ENCODE measurements at regions not wholly inside any gene's neighbourhood (a gene's known extent, or its start where the extent isn't known, plus 50 kb on each side); places are given as distances from the start of the nearest gene placed in this dataset.

- no peak for TF ChIP-seq TAF1 (IDR thresholded peaks at IDR 0.05; ENCODE audit: borderline replicate concordance, low read depth, low read length)
- TF ChIP-seq POLR2A (IDR thresholded peaks at IDR 0.05; ENCODE audit: low read depth, low read length) = no peak
- no peak for TF ChIP-seq POLR2AphosphoS5 (IDR thresholded peaks at IDR 0.05; ENCODE audit: low read depth, low read length)
- DNase-seq (ENCODE audit: insufficient read length) (no peak), FAIRE-seq (no peak)
Observed at GRCh38 chr12:46534327-46534840, 161.8 kb upstream of the SLC38A2 start.

- TF ChIP-seq POLR2AphosphoS5 (IDR thresholded peaks at IDR 0.05; ENCODE audit: low read depth, low read length) (no peak), POLR2A (IDR thresholded peaks at IDR 0.05; ENCODE audit: low read depth, low read length) (no peak), TAF1 (IDR thresholded peaks at IDR 0.05; ENCODE audit: borderline replicate concordance, low read depth, low read length) (no peak)
- FAIRE-seq (no peak), DNase-seq (ENCODE audit: insufficient read length) (no peak)
Observed at GRCh38 chr12:46533723-46534122, 161.2 kb upstream of the SLC38A2 start.

GRCh38 chr12:46531804-46532203, 159.2 kb upstream of the SLC38A2 start:
- no peak for TF ChIP-seq TAF1 (IDR thresholded peaks at IDR 0.05; ENCODE audit: borderline replicate concordance, low read depth, low read length)
- TF ChIP-seq POLR2A (IDR thresholded peaks at IDR 0.05; ENCODE audit: low read depth, low read length) = no peak
- TF ChIP-seq POLR2AphosphoS5 (IDR thresholded peaks at IDR 0.05; ENCODE audit: low read depth, low read length) = no peak
- DNase-seq (ENCODE audit: insufficient read length) = no peak
- no peak for FAIRE-seq

- TF ChIP-seq TAF1 (IDR thresholded peaks at IDR 0.05; ENCODE audit: borderline replicate concordance, low read depth, low read length) (no peak), POLR2A (IDR thresholded peaks at IDR 0.05; ENCODE audit: low read depth, low read length) (no peak), POLR2AphosphoS5 (IDR thresholded peaks at IDR 0.05; ENCODE audit: low read depth, low read length) (no peak)
- DNase-seq (ENCODE audit: insufficient read length) (no peak), FAIRE-seq (no peak)
Observed at GRCh38 chr12:46531059-46531785, 158.6 kb upstream of the SLC38A2 start.

- DNase-seq (ENCODE audit: insufficient read length) (no peak), FAIRE-seq (no peak)
- TF ChIP-seq POLR2AphosphoS5 (IDR thresholded peaks at IDR 0.05; ENCODE audit: low read depth, low read length) = no peak
- no peak for TF ChIP-seq TAF1 (IDR thresholded peaks at IDR 0.05; ENCODE audit: borderline replicate concordance, low read depth, low read length)
- TF ChIP-seq POLR2A (IDR thresholded peaks at IDR 0.05; ENCODE audit: low read depth, low read length) = no peak
Observed at GRCh38 chr12:46530373-46531056, 157.9 kb upstream of the SLC38A2 start.

- no peak for FAIRE-seq
- TF ChIP-seq TAF1 (IDR thresholded peaks at IDR 0.05; ENCODE audit: borderline replicate concordance, low read depth, low read length) (no peak), POLR2A (IDR thresholded peaks at IDR 0.05; ENCODE audit: low read depth, low read length) (no peak), POLR2AphosphoS5 (IDR thresholded peaks at IDR 0.05; ENCODE audit: low read depth, low read length) (no peak)
- no peak for DNase-seq (ENCODE audit: insufficient read length)
Observed at GRCh38 chr12:46526233-46526632, 153.7 kb upstream of the SLC38A2 start.

- DNase-seq (ENCODE audit: insufficient read length) (no peak), FAIRE-seq (no peak)
- TF ChIP-seq POLR2A (IDR thresholded peaks at IDR 0.05; ENCODE audit: low read depth, low read length) (no peak), POLR2AphosphoS5 (IDR thresholded peaks at IDR 0.05; ENCODE audit: low read depth, low read length) (no peak), TAF1 (IDR thresholded peaks at IDR 0.05; ENCODE audit: borderline replicate concordance, low read depth, low read length) (no peak)
Observed at GRCh38 chr12:46524778-46525177, 152.2 kb upstream of the SLC38A2 start.

GRCh38 chr12:46523863-46524770, 151.5 kb upstream of the SLC38A2 start:
- no peak for DNase-seq (ENCODE audit: insufficient read length)
- no peak for TF ChIP-seq POLR2AphosphoS5 (IDR thresholded peaks at IDR 0.05; ENCODE audit: low read depth, low read length)
- no peak for TF ChIP-seq POLR2A (IDR thresholded peaks at IDR 0.05; ENCODE audit: low read depth, low read length)
- no peak for TF ChIP-seq TAF1 (IDR thresholded peaks at IDR 0.05; ENCODE audit: borderline replicate concordance, low read depth, low read length)
- FAIRE-seq = no peak

GRCh38 chr12:46523446-46523845, 150.9 kb upstream of the SLC38A2 start:
- no peak for DNase-seq (ENCODE audit: insufficient read length)
- FAIRE-seq = no peak
- TF ChIP-seq POLR2AphosphoS5 (IDR thresholded peaks at IDR 0.05; ENCODE audit: low read depth, low read length) (no peak), TAF1 (IDR thresholded peaks at IDR 0.05; ENCODE audit: borderline replicate concordance, low read depth, low read length) (no peak), POLR2A (IDR thresholded peaks at IDR 0.05; ENCODE audit: low read depth, low read length) (no peak)

GRCh38 chr12:46522071-46522470, 149.5 kb upstream of the SLC38A2 start:
- no peak for FAIRE-seq
- DNase-seq (ENCODE audit: insufficient read length) = no peak
- TF ChIP-seq TAF1 (IDR thresholded peaks at IDR 0.05; ENCODE audit: borderline replicate concordance, low read depth, low read length) (no peak), POLR2AphosphoS5 (IDR thresholded peaks at IDR 0.05; ENCODE audit: low read depth, low read length) (no peak), POLR2A (IDR thresholded peaks at IDR 0.05; ENCODE audit: low read depth, low read length) (no peak)

- FAIRE-seq (no peak), DNase-seq (ENCODE audit: insufficient read length) (no peak)
- TF ChIP-seq POLR2A (IDR thresholded peaks at IDR 0.05; ENCODE audit: low read depth, low read length) = no peak
- TF ChIP-seq POLR2AphosphoS5 (IDR thresholded peaks at IDR 0.05; ENCODE audit: low read depth, low read length) = no peak
- TF ChIP-seq TAF1 (IDR thresholded peaks at IDR 0.05; ENCODE audit: borderline replicate concordance, low read depth, low read length) = no peak
Observed at GRCh38 chr12:46521145-46521544, 148.6 kb upstream of the SLC38A2 start.

Measured in GM12892 (cell line).